ENCODE measurements at regions not wholly inside any gene's neighbourhood (a gene's known extent, or its start where the extent isn't known, plus 50 kb on each side); places are given as distances from the start of the nearest gene placed in this dataset.

DNA sequence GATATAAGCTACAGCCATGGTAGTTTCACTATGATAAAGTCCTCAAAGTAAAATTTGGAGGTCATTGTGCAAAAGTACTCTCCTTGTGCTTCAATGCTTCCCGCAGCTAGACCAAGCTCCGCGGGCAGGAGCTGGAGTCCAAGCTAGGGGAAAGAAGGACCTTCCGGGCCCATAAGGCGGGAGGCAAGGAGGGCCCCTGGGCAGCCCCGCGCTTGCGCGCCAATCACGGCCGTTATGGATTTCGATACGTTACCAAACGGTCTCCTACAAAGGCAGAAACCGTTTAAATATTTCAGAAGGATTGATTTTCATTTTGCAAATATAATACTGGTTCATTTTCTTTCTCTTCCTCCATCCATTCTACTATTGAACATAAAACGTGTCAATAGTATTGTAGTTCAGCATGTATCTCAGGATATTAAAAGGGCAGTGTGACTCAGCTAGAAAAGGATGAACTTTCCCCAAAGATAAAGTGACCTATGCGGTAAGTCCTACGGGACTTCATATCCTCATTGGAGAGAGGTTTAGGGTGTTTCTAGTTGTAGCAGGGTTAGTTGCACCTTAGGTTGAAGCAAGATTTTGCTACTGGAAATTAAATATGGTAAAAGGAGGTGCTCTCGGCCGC, 128.0 kb downstream of the KIF20B start:
- H3K27ac Mint-ChIP-seq: no peak overlapping the region
- no peaks in the 10 kb centered on the region for H3K27me3 Mint-ChIP-seq
- no peaks in the 10 kb centered on the region for H3K36me3 Mint-ChIP-seq (ENCODE audit: insufficient read depth)
- no peak overlapping the region for H3K4me3 Mint-ChIP-seq (ENCODE audit: low read depth)
- TF ChIP-seq, protein P1, sequence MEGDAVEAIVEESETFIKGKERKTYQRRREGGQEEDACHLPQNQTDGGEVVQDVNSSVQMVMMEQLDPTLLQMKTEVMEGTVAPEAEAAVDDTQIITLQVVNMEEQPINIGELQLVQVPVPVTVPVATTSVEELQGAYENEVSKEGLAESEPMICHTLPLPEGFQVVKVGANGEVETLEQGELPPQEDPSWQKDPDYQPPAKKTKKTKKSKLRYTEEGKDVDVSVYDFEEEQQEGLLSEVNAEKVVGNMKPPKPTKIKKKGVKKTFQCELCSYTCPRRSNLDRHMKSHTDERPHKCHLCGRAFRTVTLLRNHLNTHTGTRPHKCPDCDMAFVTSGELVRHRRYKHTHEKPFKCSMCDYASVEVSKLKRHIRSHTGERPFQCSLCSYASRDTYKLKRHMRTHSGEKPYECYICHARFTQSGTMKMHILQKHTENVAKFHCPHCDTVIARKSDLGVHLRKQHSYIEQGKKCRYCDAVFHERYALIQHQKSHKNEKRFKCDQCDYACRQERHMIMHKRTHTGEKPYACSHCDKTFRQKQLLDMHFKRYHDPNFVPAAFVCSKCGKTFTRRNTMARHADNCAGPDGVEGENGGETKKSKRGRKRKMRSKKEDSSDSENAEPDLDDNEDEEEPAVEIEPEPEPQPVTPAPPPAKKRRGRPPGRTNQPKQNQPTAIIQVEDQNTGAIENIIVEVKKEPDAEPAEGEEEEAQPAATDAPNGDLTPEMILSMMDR (IDR thresholded peaks at IDR 0.05; ENCODE audit: unreplicated experiment): no peak
- no peak for DNase-seq (ENCODE audit: low spot score, unreplicated experiment)
- no peaks in the 10 kb centered on the region for H3K4me1 Mint-ChIP-seq (ENCODE audit: low read depth)
- H3K9me3 Mint-ChIP-seq (ENCODE audit: low read depth): peaks cover 5% of the 10 kb centered on the region

DNA sequence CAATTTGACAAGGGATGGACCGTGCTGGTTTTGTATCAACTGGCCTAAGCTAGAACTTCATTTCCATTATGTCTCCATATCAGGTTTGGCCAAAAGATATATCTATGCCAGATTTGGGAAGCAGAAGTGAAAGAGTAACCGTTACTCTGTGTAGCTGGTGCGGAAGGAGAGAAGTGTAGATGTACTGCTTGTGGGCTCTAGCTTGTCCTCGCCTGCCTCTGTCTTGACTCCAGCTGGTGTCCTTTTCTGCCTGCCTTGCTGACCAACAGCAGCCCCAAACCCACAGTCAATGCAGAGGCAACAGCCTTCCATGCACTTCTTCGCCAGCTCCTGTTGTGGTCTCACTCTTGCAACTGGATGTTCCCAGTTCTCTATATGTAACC, 128.5 kb downstream of the KIF20B start:
- DNase-seq (ENCODE audit: low spot score, unreplicated experiment): no peak
- peaks cover 5% of the 10 kb centered on the region for H3K9me3 Mint-ChIP-seq (ENCODE audit: low read depth)
- no peak overlapping the region for H3K4me3 Mint-ChIP-seq (ENCODE audit: low read depth)
- H3K27ac Mint-ChIP-seq: no peak overlapping the region
- no peaks in the 10 kb centered on the region for H3K27me3 Mint-ChIP-seq
- H3K36me3 Mint-ChIP-seq (ENCODE audit: insufficient read depth): no peaks in the 10 kb centered on the region
- TF ChIP-seq, protein P1 (IDR thresholded peaks at IDR 0.05; ENCODE audit: unreplicated experiment): no peak
- H3K4me1 Mint-ChIP-seq (ENCODE audit: low read depth): no peaks in the 10 kb centered on the region

GRCh38 chr10:89830624-89831023, 129.2 kb downstream of the KIF20B start:
- H3K27ac Mint-ChIP-seq: no peak overlapping the region
- no peaks in the 10 kb centered on the region for H3K4me1 Mint-ChIP-seq (ENCODE audit: low read depth)
- no peak overlapping the region for H3K4me3 Mint-ChIP-seq (ENCODE audit: low read depth)
- no peak for DNase-seq (ENCODE audit: low spot score, unreplicated experiment)
- H3K9me3 Mint-ChIP-seq (ENCODE audit: low read depth): peaks cover 5% of the 10 kb centered on the region
- TF ChIP-seq, protein P1 (IDR thresholded peaks at IDR 0.05; ENCODE audit: unreplicated experiment): no peak
- no peaks in the 10 kb centered on the region for H3K36me3 Mint-ChIP-seq (ENCODE audit: insufficient read depth)
- H3K27me3 Mint-ChIP-seq: no peaks in the 10 kb centered on the region

DNA sequence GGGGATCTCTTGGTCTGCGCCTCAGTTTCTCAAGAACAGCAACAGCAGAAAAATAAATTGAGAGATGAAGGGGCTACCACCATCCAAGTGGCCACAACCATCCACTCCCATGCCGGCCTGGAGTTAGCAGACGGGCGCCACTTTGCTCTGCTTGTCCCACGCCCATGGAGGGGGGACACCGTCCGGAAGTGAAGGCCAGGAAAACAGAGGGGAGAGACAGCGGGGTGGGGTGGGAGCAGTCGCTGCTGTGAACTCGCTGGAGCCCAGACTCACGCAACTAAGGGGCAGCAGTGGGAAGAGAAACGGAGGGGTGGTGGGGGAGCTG, 135.4 kb downstream of the KIF20B start:
- H3K4me3 Mint-ChIP-seq (ENCODE audit: low read depth): no peak overlapping the region
- DNase-seq (ENCODE audit: low spot score, unreplicated experiment): no peak
- H3K27ac Mint-ChIP-seq: no peak overlapping the region
- H3K4me1 Mint-ChIP-seq (ENCODE audit: low read depth): no peaks in the 10 kb centered on the region
- H3K27me3 Mint-ChIP-seq: no peaks in the 10 kb centered on the region
- peaks cover 7% of the 10 kb centered on the region for H3K9me3 Mint-ChIP-seq (ENCODE audit: low read depth)
- no peaks in the 10 kb centered on the region for H3K36me3 Mint-ChIP-seq (ENCODE audit: insufficient read depth)
- TF ChIP-seq, protein P1 (IDR thresholded peaks at IDR 0.05; ENCODE audit: unreplicated experiment): no peak

DNA sequence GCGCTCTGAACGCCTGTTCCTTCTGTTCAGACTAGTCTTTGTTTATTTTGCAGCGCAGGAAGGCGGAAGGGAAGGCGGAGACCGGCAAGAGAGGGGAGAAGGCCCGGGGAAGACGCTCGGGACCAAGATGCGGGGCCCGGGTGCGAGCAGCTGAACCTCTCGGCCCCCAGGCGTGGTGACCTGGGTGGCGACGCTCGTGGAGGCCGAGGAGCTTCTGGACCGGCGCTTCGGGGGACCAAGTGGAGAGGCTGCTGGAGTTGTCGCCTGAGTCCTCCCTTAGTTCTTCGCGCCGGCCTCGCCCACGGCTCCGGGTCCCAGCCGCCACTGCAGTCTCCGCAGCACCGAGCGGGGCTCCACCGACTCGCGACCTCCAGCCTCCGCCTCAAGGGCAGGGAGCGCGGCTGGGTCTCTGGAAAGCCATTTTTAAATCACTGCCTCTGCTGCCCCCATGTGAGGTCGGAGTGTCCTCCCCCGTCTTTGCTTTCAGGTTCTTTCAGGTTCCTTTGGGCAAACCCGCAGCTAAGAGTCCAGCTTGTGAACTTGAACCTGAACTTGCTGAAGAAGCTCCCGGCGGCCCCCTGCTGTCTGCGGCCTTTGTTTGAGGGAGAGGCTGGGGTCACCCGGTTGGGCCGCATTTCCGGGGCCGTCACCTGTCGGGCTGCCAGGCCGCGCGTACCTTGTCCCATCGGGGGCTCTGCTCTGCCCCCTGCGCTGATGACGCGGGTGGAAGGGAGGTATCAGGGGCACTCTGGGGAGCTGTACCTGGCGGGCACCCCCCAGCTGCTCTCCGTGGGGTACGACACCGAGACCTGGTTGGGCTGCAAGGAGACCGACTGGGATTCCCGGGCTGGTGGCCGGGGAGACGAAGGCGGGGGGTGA, 136.0 kb downstream of the KIF20B start:
- no peak overlapping the region for H3K4me3 Mint-ChIP-seq (ENCODE audit: low read depth)
- peaks cover under 1% of the 10 kb centered on the region for H3K36me3 Mint-ChIP-seq (ENCODE audit: insufficient read depth)
- H3K9me3 Mint-ChIP-seq (ENCODE audit: low read depth): peaks cover 8% of the 10 kb centered on the region
- DNase-seq (ENCODE audit: low spot score, unreplicated experiment): no peak
- H3K4me1 Mint-ChIP-seq (ENCODE audit: low read depth): no peaks in the 10 kb centered on the region
- H3K27me3 Mint-ChIP-seq: no peaks in the 10 kb centered on the region
- TF ChIP-seq, protein P1 (IDR thresholded peaks at IDR 0.05; ENCODE audit: unreplicated experiment): no peak
- H3K27ac Mint-ChIP-seq: no peak overlapping the region
